ENCODE measurements at regions not wholly inside any gene's neighbourhood (a gene's known extent, or its start where the extent isn't known, plus 50 kb on each side); places are given as distances from the start of the nearest gene placed in this dataset.

- Histone ChIP-seq H3K36me3 (replicated peaks in 1 of 2; ENCODE audit: control insufficient read depth in 1 of 2, insufficient read depth in 2 of 2, low read length in 1 of 2) (no peaks in the 10 kb centered on the region), H2AFZ (ENCODE audit: low read depth) (no peak overlapping the region), H3K9me2 (no peaks in the 10 kb centered on the region), H3K27ac (ENCODE audit: low read depth in 2 of 2, low read length in 1 of 2) (no peak overlapping the region), H3K4me1 (ENCODE audit: control insufficient read depth in 1 of 2, insufficient read depth in 2 of 2, low read depth in 1 of 2, low read length in 1 of 2) (no peaks in the 10 kb centered on the region; a peak in 1 of 4 replicates), H4K20me1 (ENCODE audit: insufficient read depth) (no peaks in the 10 kb centered on the region), H3K4me2 (no peak overlapping the region), H3F3A (replicated peaks; ENCODE audit: insufficient read depth) (no peaks in the 10 kb centered on the region), H3K9ac (no peak overlapping the region), H3K4me3 (ENCODE audit: low read depth in 2 of 2, low read length in 1 of 2) (no peak overlapping the region), H3K79me2 (ENCODE audit: insufficient read depth) (no peaks in the 10 kb centered on the region), H3K27me3 (ENCODE audit: insufficient read depth) (no peaks in the 10 kb centered on the region; the same call in 1 of the 2 replicates), H3K9me3 (no peaks in the 10 kb centered on the region)
- ChIA-PET POLR2A (no interaction called here), CTCF (interaction anchor here (5.5 kb wide), 1 partner anchor 26 kb away, joined by 25 read pairs; no protein-coding TSS in a partner anchor)
- no peak for TF ChIP-seq JUND (IDR thresholded peaks at IDR 0.05)
- TF ChIP-seq TEAD4 (IDR thresholded peaks at IDR 0.05; ENCODE audit: borderline replicate concordance, insufficient read depth), result no peak
- no peak for DNase-seq
These were observed 193.2 kb upstream of the HABP2 start for GRCh38 chr10:113359655-113360054.

- Histone ChIP-seq H3F3A (replicated peaks; ENCODE audit: insufficient read depth) (no peaks in the 10 kb centered on the region), H3K4me2 (no peak overlapping the region), H3K9me2 (no peaks in the 10 kb centered on the region), H3K36me3 (replicated peaks in 1 of 2; ENCODE audit: control insufficient read depth in 1 of 2, insufficient read depth in 2 of 2, low read length in 1 of 2) (no peaks in the 10 kb centered on the region), H4K20me1 (ENCODE audit: insufficient read depth) (no peaks in the 10 kb centered on the region), H3K4me1 (ENCODE audit: control insufficient read depth in 1 of 2, insufficient read depth in 2 of 2, low read depth in 1 of 2, low read length in 1 of 2) (no peaks in the 10 kb centered on the region; a peak in 1 of 4 replicates), H2AFZ (ENCODE audit: low read depth) (0 out of 2 replicates have a peak overlapping the region, but pooled peaks have one; percentile 45), H3K27me3 (ENCODE audit: insufficient read depth) (no peaks in the 10 kb centered on the region; the same call in 1 of the 2 replicates), H3K79me2 (ENCODE audit: insufficient read depth) (no peaks in the 10 kb centered on the region), H3K4me3 (ENCODE audit: low read depth in 2 of 2, low read length in 1 of 2) (no peak overlapping the region), H3K9me3 (no peaks in the 10 kb centered on the region), H3K9ac (no peak overlapping the region), H3K27ac (ENCODE audit: low read depth in 2 of 2, low read length in 1 of 2) (no peak overlapping the region)
- POLR2A ChIA-PET, result no interaction called here
- 26% methylated on average over 4 of the region's 4 CpGs for WGBS (ENCODE audit: low lambda C conversion rate)
- CTCF ChIA-PET, result interaction anchor here (0.6 to 5.5 kb wide), 3 partner anchors 24 to 885 kb away, joined by 3 to 25 read pairs (median 4); no protein-coding TSS in a partner anchor
- TF ChIP-seq FOXM1 (IDR thresholded peaks at IDR 0.05; ENCODE audit: low read depth) (no peak), RAD21 (IDR thresholded peaks at IDR 0.05; ENCODE audit: low read length) (0 out of 2 replicates have a peak, but pooled peaks have one; percentile 13)
- no peak for DNase-seq
These were observed 192.0 kb upstream of the HABP2 start for GRCh38 chr10:113360870-113361269.

GRCh38 chr10:113362645-113363091 is 190.2 kb upstream of the HABP2 start:
- no peak for DNase-seq
- CTCF ChIA-PET, result interaction anchor here (1.6 kb wide), 1 partner anchor 23 kb away, joined by 4 read pairs; no protein-coding TSS in a partner anchor
- no peak overlapping the region for H3K9ac ChIP-seq
- TF ChIP-seq MEF2A (IDR thresholded peaks at IDR 0.05; ENCODE audit: borderline replicate concordance, low read depth) (no peak), FOXM1 (IDR thresholded peaks at IDR 0.05; ENCODE audit: low read depth) (no peak), REST (IDR thresholded peaks at IDR 0.05; ENCODE audit: low read depth, low read length) (no peak), SIN3A (IDR thresholded peaks at IDR 0.05; ENCODE audit: borderline replicate concordance, low read depth, low read length) (no peak), YY1 (IDR thresholded peaks at IDR 0.05; ENCODE audit: low read depth) (no peak), ZBTB33 (IDR thresholded peaks at IDR 0.05; ENCODE audit: borderline replicate concordance, low read depth) (no peak), FOSL2 (IDR thresholded peaks at IDR 0.05; ENCODE audit: borderline replicate concordance, low read depth) (no peak), EZH2phosphoT487 (IDR thresholded peaks at IDR 0.05; ENCODE audit: borderline replicate concordance, low read depth) (no peak), USF2 (IDR thresholded peaks at IDR 0.05; ENCODE audit: borderline replicate concordance, low read depth, low read length) (no peak), CTCF (IDR thresholded peaks at IDR 0.05) (no peak)

More at GRCh38 chr10:113362645-113363091, 190.2 kb upstream of the HABP2 start:
- Histone ChIP-seq H3K79me2 (ENCODE audit: insufficient read depth) (no peaks in the 10 kb centered on the region), H3K4me1 (ENCODE audit: control insufficient read depth in 1 of 2, insufficient read depth in 2 of 2, low read depth in 1 of 2, low read length in 1 of 2) (no peaks in the 10 kb centered on the region; a peak in 1 of 4 replicates), H3K36me3 (replicated peaks in 1 of 2; ENCODE audit: control insufficient read depth in 1 of 2, insufficient read depth in 2 of 2, low read length in 1 of 2) (no peaks in the 10 kb centered on the region), H3K27ac (ENCODE audit: low read depth in 2 of 2, low read length in 1 of 2) (no peak overlapping the region), H2AFZ (ENCODE audit: low read depth) (no peak overlapping the region), H3K27me3 (ENCODE audit: insufficient read depth) (no peaks in the 10 kb centered on the region), H4K20me1 (ENCODE audit: insufficient read depth) (no peaks in the 10 kb centered on the region), H3K9me2 (no peaks in the 10 kb centered on the region), H3K4me3 (ENCODE audit: low read depth in 2 of 2, low read length in 1 of 2) (no peak overlapping the region), H3F3A (replicated peaks; ENCODE audit: insufficient read depth) (no peaks in the 10 kb centered on the region), H3K9me3 (no peaks in the 10 kb centered on the region), H3K4me2 (no peak overlapping the region)
- POLR2A ChIA-PET, result no interaction called here
